ENCODE measurements at regions not wholly inside any gene's neighbourhood (a gene's known extent, or its start where the extent isn't known, plus 50 kb on each side); places are given as distances from the start of the nearest gene placed in this dataset.

GRCh38 chr1:232897949-232898465 lies 52.4 kb upstream of the NTPCR start:
- TF ChIP-seq, protein P1, sequence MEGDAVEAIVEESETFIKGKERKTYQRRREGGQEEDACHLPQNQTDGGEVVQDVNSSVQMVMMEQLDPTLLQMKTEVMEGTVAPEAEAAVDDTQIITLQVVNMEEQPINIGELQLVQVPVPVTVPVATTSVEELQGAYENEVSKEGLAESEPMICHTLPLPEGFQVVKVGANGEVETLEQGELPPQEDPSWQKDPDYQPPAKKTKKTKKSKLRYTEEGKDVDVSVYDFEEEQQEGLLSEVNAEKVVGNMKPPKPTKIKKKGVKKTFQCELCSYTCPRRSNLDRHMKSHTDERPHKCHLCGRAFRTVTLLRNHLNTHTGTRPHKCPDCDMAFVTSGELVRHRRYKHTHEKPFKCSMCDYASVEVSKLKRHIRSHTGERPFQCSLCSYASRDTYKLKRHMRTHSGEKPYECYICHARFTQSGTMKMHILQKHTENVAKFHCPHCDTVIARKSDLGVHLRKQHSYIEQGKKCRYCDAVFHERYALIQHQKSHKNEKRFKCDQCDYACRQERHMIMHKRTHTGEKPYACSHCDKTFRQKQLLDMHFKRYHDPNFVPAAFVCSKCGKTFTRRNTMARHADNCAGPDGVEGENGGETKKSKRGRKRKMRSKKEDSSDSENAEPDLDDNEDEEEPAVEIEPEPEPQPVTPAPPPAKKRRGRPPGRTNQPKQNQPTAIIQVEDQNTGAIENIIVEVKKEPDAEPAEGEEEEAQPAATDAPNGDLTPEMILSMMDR (IDR thresholded peaks at IDR 0.05; ENCODE audit: insufficient read depth, low read length): no peak
- no peak for TF ChIP-seq POLR2AphosphoS5 (IDR thresholded peaks at IDR 0.05; ENCODE audit: low read depth)

Measured in HL-60 (cell line).